Body of pancreas (tissue), 4 donors: ENCODE measurements at regions not wholly inside any gene's neighbourhood (a gene's known extent, or its start where the extent isn't known, plus 50 kb on each side); places are given as distances from the start of the nearest gene placed in this dataset.
"Not testable (repeated sequence)": the region's sequence is repeated elsewhere in the genome, so short reads cannot be mapped to it uniquely, and the experiment has no call there.

ENCODE experiments used
- ATAC-seq: fragments of 150-250 bp; one replicate; pipeline ENCODE4 v1.9.1; 2016
- DNase-seq, 4 donors: peaks; one replicate each; pipeline ENCODE4 v3.0.0-alpha.2; 2019
- H3K27ac ChIP-seq, 4 donors: fragments of 200-600 bp; sonication (generic); 1 replicate in 3 of 4; 2 replicates in 1 of 4; pipeline versions ENCODE4 v1.5.1 to v1.6.1; 2016 to 2019; ENCODE audit warnings: mild to moderate bottlenecking in 1 of 4, mixed read lengths in 1 of 4, moderate library complexity in 1 of 4
- H3K27me3 ChIP-seq, 2 donors: fragments of 200-600 bp; sonication (generic); one replicate each; pipeline ENCODE4 v1.6.0; 2016; ENCODE audit warnings: mild to moderate bottlenecking in 1 of 2
- H3K36me3 ChIP-seq, 2 donors: fragments of 200-600 bp; sonication (generic); replicated peaks in 1 of 2; 2 replicates each; pipeline ENCODE4 v1.5.1; 2016; ENCODE audit warnings: low read depth in 2 of 2; ENCODE audit not compliant: insufficient read depth in 1 of 2
- H3K4me1 ChIP-seq: fragments of 200-600 bp; sonication (generic); one replicate; pipeline ENCODE4 v1.6.0; 2016
- H3K4me3 ChIP-seq, 2 donors: fragments of 200-600 bp; sonication (generic); 1 replicate in 1 of 2; 2 replicates in 1 of 2; pipeline ENCODE4 v1.5.1; 2016 to 2019
- H3K9me3 ChIP-seq, 3 donors: fragments of 200-600 bp; sonication (generic); 1 replicate in 2 of 3; 2 replicates in 1 of 3; pipeline ENCODE4 v1.5.1; 2016
- CTCF ChIP-seq, 7 experiments: fragments of 450-650 bp in 4 of 7; fragments of 200-600 bp in 3 of 7; sonication (generic) in 3 of 7; IDR thresholded peaks; one replicate each; pipeline ENCODE4 v1.5.1; 2016 to 2019; ENCODE audit warnings: antibody characterized with exemption in 7 of 7
- POLR2A ChIP-seq, 3 donors: fragments of 450-650 bp; IDR thresholded peaks; one replicate each; pipeline ENCODE4 v1.6.1; 2016; ENCODE audit warnings: antibody characterized with exemption in 3 of 3, mild to moderate bottlenecking in 2 of 3
- WGBS, 2 donors: methylation state at CpG; one replicate each; pipeline ENCODE4 v1.1.5; 2017; 5-methylcytosine and 5-hydroxymethylcytosine counted together
- intact Hi-C: fragments of 100-400 bp; cut with DNase I; formaldehyde crosslinking; loops from one replicate; pipeline ENCODE4 v1.15.1; 2023

- TF ChIP-seq CTCF (IDR thresholded peaks at IDR 0.05): no peak
- TF ChIP-seq POLR2A (IDR thresholded peaks at IDR 0.05): no peak
- Histone ChIP-seq H3K27me3 (no peaks in the 10 kb centered on the region), H3K27ac (no peak overlapping the region), H3K36me3 (no peaks in the 10 kb centered on the region), H3K4me3 (no peak overlapping the region), H3K4me1 (no peaks in the 10 kb centered on the region), H3K9me3 (no peaks in the 10 kb centered on the region)
- ATAC-seq (no peak), DNase-seq (no peak)
- 52 to 60% methylated on average over 1 of the region's 1 CpG for WGBS, 2 donors
- intact Hi-C loops: no loop called here
Measured at GRCh38 chr9:30524311-30524710, 1860.1 kb upstream of the ACO1 start.

- intact Hi-C loops: no loop called here
- DNase-seq: no peak
- Histone ChIP-seq H3K27ac (no peak overlapping the region), H3K4me3 (no peak overlapping the region), H3K27me3 (no peaks in the 10 kb centered on the region), H3K9me3 (no peaks in the 10 kb centered on the region), H3K36me3 (no peaks in the 10 kb centered on the region), H3K4me1 (no peaks in the 10 kb centered on the region)
- no peak for ATAC-seq
- TF ChIP-seq POLR2A (IDR thresholded peaks at IDR 0.05) (no peak), CTCF (IDR thresholded peaks at IDR 0.05) (no peak)
- WGBS, 2 donors: 78 to 83% methylated on average over 3 of the region's 3 CpGs
Measured at GRCh38 chr9:30534455-30534854, 1850.0 kb upstream of the ACO1 start.

GRCh38 chr9:30534896-30535295 lies 1849.5 kb upstream of the ACO1 start:
- intact Hi-C loops: no loop called here
- TF ChIP-seq CTCF (IDR thresholded peaks at IDR 0.05) (no peak), POLR2A (IDR thresholded peaks at IDR 0.05) (no peak)
- WGBS, 2 donors: 53 to 65% methylated on average over 2 of the region's 2 CpGs
- Histone ChIP-seq H3K4me3 (no peak overlapping the region), H3K36me3 (no peaks in the 10 kb centered on the region), H3K4me1 (no peaks in the 10 kb centered on the region), H3K27ac (no peak overlapping the region), H3K9me3 (no peaks in the 10 kb centered on the region), H3K27me3 (no peaks in the 10 kb centered on the region)
- no peak for DNase-seq
- no peak for ATAC-seq

- Histone ChIP-seq H3K36me3 (no peaks in the 10 kb centered on the region), H3K4me3 (no peak overlapping the region), H3K27ac (no peak overlapping the region), H3K9me3 (no peaks in the 10 kb centered on the region), H3K4me1 (no peaks in the 10 kb centered on the region), H3K27me3 (no peaks in the 10 kb centered on the region)
- ATAC-seq (no peak), DNase-seq (no peak)
- 35 to 41% methylated on average over 3 of the region's 3 CpGs for WGBS, 2 donors
- intact Hi-C loops: no loop called here
- no peak for TF ChIP-seq CTCF (IDR thresholded peaks at IDR 0.05)
- no peak for TF ChIP-seq POLR2A (IDR thresholded peaks at IDR 0.05)
Measured at GRCh38 chr9:30536494-30536893, 1847.9 kb upstream of the ACO1 start.

GRCh38 chr9:30539696-30540095 lies 1844.7 kb upstream of the ACO1 start:
- H3K4me3 ChIP-seq, H3K27me3 ChIP-seq, H3K9me3 ChIP-seq, DNase-seq, ATAC-seq, H3K36me3 ChIP-seq, H3K4me1 ChIP-seq, H3K27ac ChIP-seq, intact Hi-C loops: not testable (repeated sequence)
- 50 to 80% methylated on average over 2 to 5 of the region's 15 CpGs for WGBS, 2 donors
